GM23248 (cell line): ENCODE measurements at regions not wholly inside any gene's neighbourhood (a gene's known extent, or its start where the extent isn't known, plus 50 kb on each side); places are given as distances from the start of the nearest gene placed in this dataset.

Source experiments
- EZH2 ChIP-seq: fragments of 200-600 bp; sonication (generic); IDR thresholded peaks from 2 replicates; pipeline ENCODE4 v1.6.1; 2018; ENCODE audit warnings: antibody characterized with exemption, mild to moderate bottlenecking; ENCODE audit not compliant: insufficient read depth, poor library complexity, severe bottlenecking
- EZH2phosphoT487 ChIP-seq: fragments of 200-600 bp; sonication (generic); IDR thresholded peaks from 2 replicates; pipeline ENCODE4 v1.6.1; 2018; ENCODE audit warnings: antibody characterized with exemption, moderate library complexity, mild to moderate bottlenecking, low read depth; ENCODE audit not compliant: insufficient read depth

- TF ChIP-seq EZH2 = no peak
- no peak for TF ChIP-seq EZH2phosphoT487
Observed at GRCh38 chr15:62938825-62939224, 103.7 kb upstream of the TPM1 start.
